Neuronal stem cell (in vitro differentiated cells): ENCODE measurements at regions not wholly inside any gene's neighbourhood (a gene's known extent, or its start where the extent isn't known, plus 50 kb on each side); places are given as distances from the start of the nearest gene placed in this dataset.
A peak's percentile ranks its signal among the peaks of the same experiment; 100 is the strongest.

ENCODE experiments used
- DNase-seq: peaks from one replicate; pipeline ENCODE4 v3.0.0-alpha.2; 2013; ENCODE audit warnings: low spot score
- H2AFZ ChIP-seq: one replicate; pipeline ENCODE4 v1.6.1; 2013; ENCODE audit warnings: mild to moderate bottlenecking, low read length, inconsistent platforms
- H2AK5ac ChIP-seq: 2 replicates; pipeline ENCODE4 v1.6.1; 2013; ENCODE audit warnings: low read depth, mild to moderate bottlenecking, inconsistent platforms, low read length, moderate library complexity, mixed read lengths
- H2BK120ac ChIP-seq: 2 replicates; pipeline ENCODE4 v1.6.1; 2013; ENCODE audit warnings: low read depth, mild to moderate bottlenecking, inconsistent platforms, low read length, moderate library complexity, mixed read lengths
- H2BK12ac ChIP-seq: one replicate; pipeline ENCODE4 v1.6.1; 2013; ENCODE audit warnings: low read length, inconsistent platforms
- H2BK15ac ChIP-seq: 2 replicates; pipeline ENCODE4 v1.6.1; 2013; ENCODE audit warnings: mild to moderate bottlenecking, low read length, inconsistent platforms, mixed read lengths
- H2BK5ac ChIP-seq: one replicate; pipeline ENCODE4 v1.6.1; 2013; ENCODE audit warnings: inconsistent platforms, mild to moderate bottlenecking, low read length, moderate library complexity
- H3K14ac ChIP-seq: one replicate; pipeline ENCODE4 v1.6.1; 2013; ENCODE audit warnings: low read length, inconsistent platforms
- H3K18ac ChIP-seq: 2 replicates; pipeline ENCODE4 v1.6.1; 2013; ENCODE audit warnings: low read length, inconsistent platforms
- H3K23ac ChIP-seq: 2 replicates; pipeline ENCODE4 v1.6.1; 2013; ENCODE audit warnings: low read depth, mild to moderate bottlenecking, mixed read lengths, low read length, inconsistent platforms; ENCODE audit not compliant: poor library complexity
- H3K27ac ChIP-seq: replicated peaks from 3 replicates; pipeline ENCODE4 v1.5.1; 2013; ENCODE audit warnings: low read length, inconsistent platforms
- H3K27me3 ChIP-seq, 3 experiments: 2 replicates each; pipeline ENCODE4 v1.6.1; 2013; ENCODE audit warnings: low read length in 3 of 3, mild to moderate bottlenecking in 2 of 3, inconsistent platforms in 1 of 3, low read depth in 1 of 3, mixed read lengths in 1 of 3, moderate library complexity in 1 of 3; ENCODE audit not compliant: control insufficient read depth in 3 of 3, insufficient read depth in 3 of 3
- H3K36me3 ChIP-seq, 2 donors: replicated peaks in 1 of 2; 2 replicates each; pipeline ENCODE4 v1.6.1; 2013; ENCODE audit warnings: low read length in 2 of 2; ENCODE audit not compliant: control insufficient read depth in 2 of 2, insufficient read depth in 2 of 2
- H3K4ac ChIP-seq: 2 replicates; pipeline ENCODE4 v1.6.1; 2013; ENCODE audit warnings: inconsistent platforms, mild to moderate bottlenecking, low read length, moderate library complexity
- H3K4me1 ChIP-seq, 2 donors: 1 replicate in 1 of 2; 2 replicates in 1 of 2; pipeline ENCODE4 v1.6.1; 2013; ENCODE audit warnings: low read length in 2 of 2, low read depth in 1 of 2; ENCODE audit not compliant: control insufficient read depth in 2 of 2, insufficient read depth in 1 of 2
- H3K4me2 ChIP-seq: one replicate; pipeline ENCODE4 v1.6.1; 2013; ENCODE audit warnings: mild to moderate bottlenecking, low read length, inconsistent platforms; ENCODE audit not compliant: insufficient read depth, poor library complexity, severe bottlenecking
- H3K4me3 ChIP-seq, 2 donors: 2 replicates each; pipeline ENCODE4 v1.5.1; 2013; ENCODE audit warnings: low read length in 2 of 2, mild to moderate bottlenecking in 2 of 2, inconsistent platforms in 1 of 2, moderate library complexity in 1 of 2
- H3K79me1 ChIP-seq: one replicate; pipeline ENCODE4 v1.6.1; 2013; ENCODE audit warnings: low read depth, mild to moderate bottlenecking, inconsistent platforms, low read length, moderate library complexity
- H3K9ac ChIP-seq: one replicate; pipeline ENCODE4 v1.6.1; 2013; ENCODE audit warnings: mild to moderate bottlenecking, low read depth, low read length, inconsistent platforms; ENCODE audit not compliant: poor library complexity
- H3K9me3 ChIP-seq, 2 donors: replicated peaks in 1 of 2; 2 replicates each; pipeline versions ENCODE3 to v1.6.1; 2013; ENCODE audit warnings: low read length in 2 of 2, mild to moderate bottlenecking in 2 of 2, inconsistent platforms in 1 of 2, low read depth in 1 of 2, mixed read lengths in 1 of 2, moderate library complexity in 1 of 2; ENCODE audit not compliant: control insufficient read depth in 2 of 2, insufficient read depth in 1 of 2
- H4K8ac ChIP-seq: one replicate; pipeline ENCODE4 v1.6.1; 2013; ENCODE audit warnings: low read depth, mild to moderate bottlenecking, inconsistent platforms, low read length, moderate library complexity
- H4K91ac ChIP-seq: one replicate; pipeline ENCODE4 v1.6.1; 2013; ENCODE audit warnings: low read length, low read depth, mild to moderate bottlenecking, inconsistent platforms; ENCODE audit not compliant: poor library complexity
- WGBS, 2 donors: extraction: QIAGEN DNeasy Blood & Tissue Kit; methylation state at CpG; one replicate each; pipeline ENCODE4 v1.1.7; 2013; ENCODE audit warnings: missing lambda C conversion rate in 2 of 2, mixed read lengths in 1 of 2; ENCODE audit not compliant: insufficient read length in 2 of 2, insufficient replicate concordance in 1 of 2; ENCODE audit errors: extremely low coverage in 2 of 2; 5-methylcytosine and 5-hydroxymethylcytosine counted together

GRCh38 chr9:3127564-3127963, 283.7 kb upstream of the PUM3 start:
- Histone ChIP-seq H2BK5ac (no peak overlapping the region), H3K27ac (no peak overlapping the region), H2AFZ (no peak overlapping the region), H3K18ac (no peak overlapping the region), H3K4ac (no peak overlapping the region), H3K4me2 (no peak overlapping the region), H3K27me3 (no peaks in the 10 kb centered on the region), H2BK12ac (no peak overlapping the region), H3K36me3 (no peaks in the 10 kb centered on the region), H3K9ac (no peak overlapping the region), H2AK5ac (no peak overlapping the region), H2BK15ac (no peak overlapping the region), H3K4me1 (peaks cover 2 to 5% of the 10 kb centered on the region in 2 donors), H3K9me3 (no peaks in the 10 kb centered on the region), H2BK120ac (no peak overlapping the region), H3K4me3 (no peak overlapping the region), H3K14ac (no peak overlapping the region), H3K23ac (no peak overlapping the region), H4K8ac (no peak overlapping the region), H3K79me1 (no peaks in the 10 kb centered on the region), H4K91ac (no peak overlapping the region)
- WGBS, 2 donors, result no CpG with 5 or more reads among the region's 1 CpG
- no peak for DNase-seq

- Histone ChIP-seq H2BK5ac (no peak overlapping the region), H4K91ac (no peak overlapping the region), H3K23ac (no peak overlapping the region), H4K8ac (no peak overlapping the region), H3K9me3 (no peaks in the 10 kb centered on the region), H2BK120ac (no peak overlapping the region), H3K4me2 (no peak overlapping the region), H3K27me3 (no peaks in the 10 kb centered on the region), H3K4ac (no peak overlapping the region), H3K36me3 (no peaks in the 10 kb centered on the region), H2BK15ac (no peak overlapping the region), H3K14ac (no peak overlapping the region), H3K27ac (no peak overlapping the region), H2AFZ (no peak overlapping the region), H3K4me3 (no peak overlapping the region), H3K4me1 (peaks cover 2 to 5% of the 10 kb centered on the region in 2 donors), H2AK5ac (no peak overlapping the region), H3K18ac (no peak overlapping the region), H3K79me1 (no peaks in the 10 kb centered on the region), H2BK12ac (no peak overlapping the region), H3K9ac (no peak overlapping the region)
- DNase-seq, result no peak
- WGBS, 2 donors, result no CpG with 5 or more reads among the region's 6 CpGs
These were observed 281.9 kb upstream of the PUM3 start for GRCh38 chr9:3125602-3126405.

DNA sequence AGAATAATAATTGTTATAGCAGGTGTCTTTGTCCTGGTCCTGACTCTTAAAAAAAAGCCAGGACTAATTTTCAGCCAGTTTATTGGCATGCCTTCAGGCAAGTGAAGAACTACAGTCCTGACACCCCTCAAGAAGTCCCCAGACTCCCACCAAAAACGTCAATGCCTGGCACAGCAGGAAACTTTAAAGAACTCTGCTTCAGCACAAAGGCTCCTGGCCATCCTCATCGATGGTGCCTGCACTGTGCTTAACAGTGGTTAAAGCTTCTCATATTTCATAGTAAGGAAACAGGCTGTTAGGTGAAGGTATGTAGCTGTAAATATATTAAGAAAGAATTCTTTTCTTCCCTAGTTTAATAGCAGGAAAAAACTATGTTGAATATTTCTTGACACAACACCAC, 280.1 kb upstream of the PUM3 start:
- no peak for DNase-seq
- H2AK5ac ChIP-seq, result no peak overlapping the region
- no peak overlapping the region for H2BK15ac ChIP-seq
- no CpG with 5 or more reads among the region's 2 CpGs for WGBS, 2 donors
- no peak overlapping the region for H3K23ac ChIP-seq
- no peak overlapping the region for H2BK5ac ChIP-seq
- no peak overlapping the region for H3K14ac ChIP-seq
- no peak overlapping the region for H2BK120ac ChIP-seq
- no peak overlapping the region for H3K4ac ChIP-seq
- no peak overlapping the region for H3K4me3 ChIP-seq
- no peaks in the 10 kb centered on the region for H3K9me3 ChIP-seq
- no peak overlapping the region for H4K8ac ChIP-seq
- H3K27ac ChIP-seq, result no peak overlapping the region
- no peak overlapping the region for H3K9ac ChIP-seq
- H3K79me1 ChIP-seq, result no peaks in the 10 kb centered on the region
- peak overlapping the region; percentile 44 for H2AFZ ChIP-seq
- H3K4me1 ChIP-seq, result peaks cover 2 to 5% of the 10 kb centered on the region in 2 donors
- H4K91ac ChIP-seq, result no peak overlapping the region
- H2BK12ac ChIP-seq, result no peak overlapping the region
- no peaks in the 10 kb centered on the region for H3K27me3 ChIP-seq
- no peak overlapping the region for H3K18ac ChIP-seq
- H3K4me2 ChIP-seq, result peak overlapping the region; percentile 11
- H3K36me3 ChIP-seq, result no peaks in the 10 kb centered on the region

GRCh38 chr9:3118081-3118480, 274.2 kb upstream of the PUM3 start:
- Histone ChIP-seq H4K8ac (no peak overlapping the region), H2BK120ac (no peak overlapping the region), H3K4ac (no peak overlapping the region), H2BK5ac (no peak overlapping the region), H3K36me3 (no peaks in the 10 kb centered on the region), H4K91ac (no peak overlapping the region), H3K23ac (no peak overlapping the region), H3K79me1 (no peaks in the 10 kb centered on the region), H3K27me3 (no peaks in the 10 kb centered on the region), H3K9me3 (peaks cover 2 to 12% of the 10 kb centered on the region in 2 donors), H3K9ac (no peak overlapping the region), H3K27ac (no peak overlapping the region), H3K18ac (no peak overlapping the region), H3K4me1 (no peaks in the 10 kb centered on the region), H2BK15ac (no peak overlapping the region), H3K14ac (no peak overlapping the region), H2AFZ (no peak overlapping the region), H2BK12ac (no peak overlapping the region), H3K4me3 (no peak overlapping the region), H2AK5ac (no peak overlapping the region), H3K4me2 (no peak overlapping the region)
- no peak for DNase-seq
